ENCODE measurements at regions not wholly inside any gene's neighbourhood (a gene's known extent, or its start where the extent isn't known, plus 50 kb on each side); places are given as distances from the start of the nearest gene placed in this dataset.

DNA sequence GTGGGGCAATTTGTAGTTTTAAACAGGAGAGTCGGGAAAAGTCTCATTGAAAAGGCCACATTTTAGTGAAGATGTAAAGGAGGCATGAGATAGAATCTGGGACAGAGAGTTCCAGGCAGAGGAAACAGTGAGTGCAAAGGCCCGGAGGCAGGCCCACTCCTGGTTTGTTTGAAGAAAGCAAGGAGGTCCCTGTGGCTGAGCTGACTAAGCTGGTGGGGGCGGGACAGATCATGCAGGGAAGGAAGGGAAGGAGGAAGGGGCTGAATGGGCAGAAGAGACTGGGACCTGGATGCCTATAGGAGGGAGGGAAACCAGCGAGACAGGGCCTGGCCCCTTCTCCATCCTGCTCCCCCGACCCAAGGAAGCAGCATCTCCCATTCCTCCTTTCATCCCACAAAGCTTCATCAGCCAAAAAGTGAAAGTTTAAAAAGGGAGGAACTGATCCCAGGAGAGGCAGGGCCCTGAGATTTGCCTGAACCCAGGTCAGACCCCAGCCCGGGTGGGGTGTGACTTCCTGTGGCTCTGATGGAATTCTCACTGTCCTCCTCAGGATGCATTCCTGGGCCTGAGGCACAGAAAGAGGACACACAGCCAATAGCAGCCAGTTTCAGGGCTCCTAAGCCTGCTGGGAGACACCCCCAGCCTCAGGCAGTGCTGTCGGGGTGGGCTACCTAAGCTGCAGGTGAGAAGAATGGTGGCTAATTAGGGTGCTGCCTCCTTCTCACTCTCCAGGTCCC lies 54.2 kb upstream of the SIRPA start:
- Histone ChIP-seq H3K4me3 (no peak overlapping the region), H3K9ac (ENCODE audit: control insufficient read depth, insufficient read depth, low read length) (no peak overlapping the region), H3K9me3 (replicated peaks; ENCODE audit: control insufficient read depth, insufficient read depth, low read length) (no peaks in the 10 kb centered on the region), H3K4me1 (ENCODE audit: control insufficient read depth, insufficient read depth, low read length) (peaks cover 19% of the 10 kb centered on the region), H3K36me3 (ENCODE audit: control insufficient read depth in 2 of 2, insufficient read depth in 2 of 2, low read length in 1 of 2) (no peaks in the 10 kb centered on the region), H4K20me1 (ENCODE audit: control insufficient read depth, insufficient read depth) (no peaks in the 10 kb centered on the region), H3K4me2 (ENCODE audit: control insufficient read depth, insufficient read depth) (no peak overlapping the region), H3K79me2 (ENCODE audit: control insufficient read depth, insufficient read depth, low read length) (no peaks in the 10 kb centered on the region), H3K27ac (ENCODE audit: control insufficient read depth, insufficient read depth) (no peak overlapping the region), H3K27me3 (replicated peaks in 1 of 2; ENCODE audit: control insufficient read depth in 2 of 2, insufficient read depth in 2 of 2, low read length in 1 of 2) (0 out of 4 replicates have a peak, but pooled peaks cover 0 to 2% of the 10 kb centered on the region in 2 experiments), H2AFZ (ENCODE audit: control insufficient read depth, low read depth, low read length) (no peak overlapping the region)
- no TSS peak for BruUV-seq (replicated peaks)
- no peak for ATAC-seq
- SMC1A ChIA-PET (ENCODE audit: uncharacterized antibody, unreplicated experiment): interaction anchor here (1.0 kb wide), 1 partner anchor 39 kb away, joined by 3 read pairs; no protein-coding TSS in a partner anchor
- CTCF ChIA-PET: interaction anchor here (1.4 kb wide), 1 partner anchor 8 kb away, joined by 4 read pairs; no protein-coding TSS in a partner anchor
- no peak for FAIRE-seq
- DNase-seq (ENCODE audit: low read depth, low spot score): no peak
- 53% methylated on average over 7 of the region's 7 CpGs for WGBS (ENCODE audit: insufficient coverage, insufficient replicate concordance, low lambda C conversion rate, missing lambda C conversion rate)
- POLR2A ChIA-PET: no interaction called here
- intact Hi-C loops (cut with micrococcal nuclease; ENCODE audit: unreplicated experiment) (no loop called here), in situ Hi-C loops (cut with MboI) (no loop called here)
- RAD21 ChIA-PET (ENCODE audit: unreplicated experiment): no interaction called here
- no peak for TF ChIP-seq IRF5 (IDR thresholded peaks at IDR 0.05; ENCODE audit: borderline replicate concordance)
- no peak for TF ChIP-seq BCLAF1 (IDR thresholded peaks at IDR 0.05)
- no peak for TF ChIP-seq RELB (IDR thresholded peaks at IDR 0.05; ENCODE audit: low read depth)
- TF ChIP-seq, protein P1, sequence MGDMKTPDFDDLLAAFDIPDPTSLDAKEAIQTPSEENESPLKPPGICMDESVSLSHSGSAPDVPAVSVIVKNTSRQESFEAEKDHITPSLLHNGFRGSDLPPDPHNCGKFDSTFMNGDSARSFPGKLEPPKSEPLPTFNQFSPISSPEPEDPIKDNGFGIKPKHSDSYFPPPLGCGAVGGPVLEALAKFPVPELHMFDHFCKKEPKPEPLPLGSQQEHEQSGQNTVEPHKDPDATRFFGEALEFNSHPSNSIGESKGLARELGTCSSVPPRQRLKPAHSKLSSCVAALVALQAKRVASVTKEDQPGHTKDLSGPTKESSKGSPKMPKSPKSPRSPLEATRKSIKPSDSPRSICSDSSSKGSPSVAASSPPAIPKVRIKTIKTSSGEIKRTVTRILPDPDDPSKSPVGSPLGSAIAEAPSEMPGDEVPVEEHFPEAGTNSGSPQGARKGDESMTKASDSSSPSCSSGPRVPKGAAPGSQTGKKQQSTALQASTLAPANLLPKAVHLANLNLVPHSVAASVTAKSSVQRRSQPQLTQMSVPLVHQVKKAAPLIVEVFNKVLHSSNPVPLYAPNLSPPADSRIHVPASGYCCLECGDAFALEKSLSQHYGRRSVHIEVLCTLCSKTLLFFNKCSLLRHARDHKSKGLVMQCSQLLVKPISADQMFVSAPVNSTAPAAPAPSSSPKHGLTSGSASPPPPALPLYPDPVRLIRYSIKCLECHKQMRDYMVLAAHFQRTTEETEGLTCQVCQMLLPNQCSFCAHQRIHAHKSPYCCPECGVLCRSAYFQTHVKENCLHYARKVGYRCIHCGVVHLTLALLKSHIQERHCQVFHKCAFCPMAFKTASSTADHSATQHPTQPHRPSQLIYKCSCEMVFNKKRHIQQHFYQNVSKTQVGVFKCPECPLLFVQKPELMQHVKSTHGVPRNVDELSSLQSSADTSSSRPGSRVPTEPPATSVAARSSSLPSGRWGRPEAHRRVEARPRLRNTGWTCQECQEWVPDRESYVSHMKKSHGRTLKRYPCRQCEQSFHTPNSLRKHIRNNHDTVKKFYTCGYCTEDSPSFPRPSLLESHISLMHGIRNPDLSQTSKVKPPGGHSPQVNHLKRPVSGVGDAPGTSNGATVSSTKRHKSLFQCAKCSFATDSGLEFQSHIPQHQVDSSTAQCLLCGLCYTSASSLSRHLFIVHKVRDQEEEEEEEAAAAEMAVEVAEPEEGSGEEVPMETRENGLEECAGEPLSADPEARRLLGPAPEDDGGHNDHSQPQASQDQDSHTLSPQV (IDR thresholded peaks at IDR 0.05): no peak
- no peak for TF ChIP-seq RAD51 (IDR thresholded peaks at IDR 0.05)
- TF ChIP-seq NR2F1 (conservative IDR thresholded peaks at IDR 0.05): no peak

All from GM12878 (cell line).